WTC11 (cell line): ENCODE measurements at regions not wholly inside any gene's neighbourhood (a gene's known extent, or its start where the extent isn't known, plus 50 kb on each side); places are given as distances from the start of the nearest gene placed in this dataset.

Experiments used
- CTCF ChIP-seq: fragments of 200-600 bp; IDR thresholded peaks from 2 replicates; pipeline ENCODE4 v1.8.0; 2022; ENCODE audit warnings: antibody characterized with exemption
- ETV6 ChIP-seq: sonication (generic); formaldehyde crosslinking; IDR thresholded peaks from 2 replicates; pipeline ENCODE4 v1.8.1; 2022; ENCODE audit warnings: mild to moderate bottlenecking, missing genetic modification reagents
- KAT7 ChIP-seq: sonication (generic); formaldehyde crosslinking; IDR thresholded peaks from 2 replicates; pipeline ENCODE4 v1.8.1; 2023; ENCODE audit warnings: missing genetic modification reagents, mild to moderate bottlenecking, borderline replicate concordance
- MXD4 ChIP-seq: fragments of 250-450 bp; sonication (Bioruptor Pico); IDR thresholded peaks from 2 replicates; pipeline ENCODE4 v1.8.0; 2021; ENCODE audit warnings: mild to moderate bottlenecking, moderate library complexity, borderline replicate concordance
- SP1 ChIP-seq: sonication (generic); formaldehyde crosslinking; conservative IDR thresholded peaks from 2 replicates; pipeline ENCODE4 v1.8.1; 2022; ENCODE audit warnings: missing genetic modification reagents
- USF2 ChIP-seq: sonication (generic); formaldehyde crosslinking; IDR thresholded peaks from 2 replicates; pipeline ENCODE4 v1.8.1; 2023; ENCODE audit warnings: mild to moderate bottlenecking, missing genetic modification reagents, moderate library complexity

GRCh38 chr13:76741046-76741445, 145.2 kb downstream of the KCTD12 start:
- TF ChIP-seq CTCF = no peak
- no peak for TF ChIP-seq USF2
- no peak for TF ChIP-seq SP1 (CRISPR knock-in tag)
- no peak for TF ChIP-seq KAT7 (CRISPR knock-in tag)
- TF ChIP-seq ETV6 (CRISPR knock-in tag) = no peak
- no peak for TF ChIP-seq MXD4 (CRISPR knock-in tag)
